Stimulated activated CD4-positive, alpha-beta T cell treated with anti-CD3 and anti-CD28 coated beads, Interleukin-15, amount 100 ng/mL, for 1 hour (primary cell): ENCODE measurements at regions not wholly inside any gene's neighbourhood (a gene's known extent, or its start where the extent isn't known, plus 50 kb on each side); places are given as distances from the start of the nearest gene placed in this dataset.
"Not testable (repeated sequence)": the region's sequence is repeated elsewhere in the genome, so short reads cannot be mapped to it uniquely, and the experiment has no call there.

Source experiments
- DNase-seq, 2 donors: peaks; one replicate each; pipeline ENCODE4 v3.0.0-alpha.2; 2020; ENCODE audit warnings: low read depth in 1 of 2, low spot score in 1 of 2

DNA sequence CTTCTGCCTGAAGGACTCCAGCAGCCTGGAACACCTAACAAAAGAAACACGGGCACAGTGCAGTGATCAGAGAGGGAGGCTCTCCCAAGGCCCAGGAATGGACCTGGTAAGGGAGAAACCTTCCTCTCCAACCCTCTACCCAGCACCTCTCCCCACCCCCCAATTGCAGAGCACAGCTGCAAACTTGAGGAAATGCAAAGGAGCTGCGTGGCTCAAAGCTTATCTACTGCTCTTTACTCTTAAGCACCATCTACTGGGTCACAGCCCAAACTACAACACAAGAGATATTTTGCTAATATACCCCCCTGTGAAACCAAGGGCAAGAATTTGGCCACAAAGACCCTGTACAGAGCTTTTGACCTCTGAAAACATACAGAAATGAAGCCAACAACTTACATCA is 328.3 kb downstream of the OXSM start:
- no peak for DNase-seq

DNA sequence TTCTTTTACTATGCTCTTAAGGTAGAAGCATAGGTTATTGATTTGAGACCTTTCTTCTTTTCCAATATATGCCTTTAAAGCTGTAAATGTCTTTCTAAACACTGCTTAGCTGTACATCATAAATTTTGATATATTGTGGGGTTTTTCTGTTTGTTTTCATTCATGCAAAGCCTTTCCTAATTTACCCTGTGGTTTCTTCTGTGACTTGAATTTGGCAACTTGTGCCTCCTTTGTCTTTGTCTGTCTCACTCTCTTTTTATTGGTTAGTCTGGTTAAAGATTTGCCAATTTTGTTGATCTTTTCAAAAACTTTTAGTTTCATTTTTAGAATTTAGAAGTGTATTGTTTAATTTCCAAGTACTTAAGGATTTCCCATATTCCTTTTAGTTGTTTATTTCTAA is 343.1 kb downstream of the OXSM start:
- DNase-seq: no peak

DNA sequence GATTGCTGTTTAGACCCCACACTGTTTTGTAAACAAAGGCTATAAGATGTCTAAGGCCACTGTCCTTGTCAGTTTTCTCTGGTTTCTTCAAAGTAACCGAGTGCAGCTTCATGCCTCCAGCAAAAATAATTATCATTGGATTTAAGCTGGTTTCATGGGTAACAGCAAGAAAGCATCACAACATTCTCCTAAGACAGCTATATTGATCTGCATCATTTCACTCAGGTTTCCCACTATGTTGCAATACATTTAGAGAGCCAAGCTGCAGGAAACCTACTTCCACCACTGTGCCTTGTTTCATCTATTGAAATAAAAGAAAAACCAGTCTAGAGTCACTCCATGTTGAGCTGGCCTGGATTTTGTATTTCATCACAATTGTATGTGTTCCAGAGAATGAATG is 351.4 kb downstream of the OXSM start:
- DNase-seq: no peak

DNA sequence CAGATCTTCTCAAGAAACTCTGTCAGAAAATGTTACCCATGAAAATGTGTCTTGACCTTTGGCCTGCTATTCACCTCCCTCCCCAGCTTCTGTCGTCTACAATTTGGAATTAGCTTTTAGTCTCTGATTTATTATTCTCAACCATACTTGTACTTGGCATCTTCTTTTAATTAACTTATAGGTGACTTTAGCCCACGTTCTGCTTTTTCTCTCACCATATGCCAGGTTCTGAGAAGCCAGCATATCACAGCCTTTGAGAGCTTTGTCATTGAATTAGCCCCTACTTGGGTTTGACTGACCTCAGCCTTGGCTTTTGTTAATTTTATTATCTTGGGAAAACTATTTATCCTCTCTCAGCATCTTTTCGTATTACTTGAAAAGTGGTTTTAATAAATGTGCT is 355.9 kb downstream of the OXSM start:
- DNase-seq: no peak

DNA sequence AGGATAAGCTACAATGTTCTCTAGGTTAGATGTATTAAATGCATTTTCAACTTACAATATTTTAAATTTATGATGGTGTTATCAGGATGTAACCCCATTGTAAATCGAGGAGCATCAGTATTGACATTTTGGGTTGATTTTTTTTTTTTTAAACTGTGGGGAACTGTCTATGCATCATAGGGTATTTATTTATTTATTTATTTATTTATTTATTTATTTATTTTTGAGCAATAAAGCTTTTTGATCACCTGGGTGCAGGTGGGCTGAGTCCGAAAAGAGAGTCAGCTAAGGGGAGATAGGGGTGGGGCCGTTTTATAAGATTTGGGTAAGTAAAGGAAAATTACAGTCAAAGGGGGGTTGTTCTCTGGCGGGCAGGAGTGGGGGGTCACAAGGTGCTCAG is 367.5 kb downstream of the OXSM start:
- not testable (repeated sequence) for DNase-seq

DNA sequence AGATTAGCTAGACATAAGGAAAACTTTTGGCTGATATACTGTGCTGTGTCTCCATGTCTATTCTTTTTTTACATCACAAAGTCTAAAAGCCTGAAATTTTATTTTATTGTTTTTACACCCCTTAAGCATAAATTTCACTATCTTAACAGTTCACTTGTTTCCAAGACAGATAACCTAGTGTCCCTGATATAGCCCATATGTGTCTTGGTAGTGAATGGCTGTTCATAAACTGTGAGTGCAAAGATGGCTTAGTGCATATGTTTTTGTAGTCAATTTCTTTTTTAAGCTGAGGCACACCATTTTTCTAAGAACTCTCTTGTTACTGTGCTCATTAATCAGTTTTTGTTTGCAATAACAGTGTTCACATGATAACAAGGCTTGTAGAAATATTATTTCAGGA is 381.1 kb downstream of the OXSM start:
- no peak for DNase-seq

DNA sequence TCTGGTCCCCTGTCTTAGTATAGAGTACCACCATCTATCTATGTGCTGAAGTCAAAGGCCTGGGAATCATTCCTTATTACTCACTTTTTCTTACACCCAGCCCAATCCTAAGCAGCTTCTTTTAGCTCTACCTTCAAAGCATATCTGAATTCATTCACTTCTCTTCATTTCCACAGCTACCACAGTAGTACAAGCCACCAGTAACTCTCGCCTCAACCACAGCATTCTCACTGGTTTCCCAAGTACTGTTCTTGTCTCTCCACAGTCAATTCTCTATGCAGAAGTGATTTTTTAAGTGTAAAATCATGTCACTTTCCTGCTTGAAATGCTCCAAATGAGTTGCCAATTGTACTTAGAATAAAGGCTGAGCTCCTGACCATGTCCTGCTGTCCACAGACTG is 401.7 kb downstream of the OXSM start:
- no peak for DNase-seq

DNA sequence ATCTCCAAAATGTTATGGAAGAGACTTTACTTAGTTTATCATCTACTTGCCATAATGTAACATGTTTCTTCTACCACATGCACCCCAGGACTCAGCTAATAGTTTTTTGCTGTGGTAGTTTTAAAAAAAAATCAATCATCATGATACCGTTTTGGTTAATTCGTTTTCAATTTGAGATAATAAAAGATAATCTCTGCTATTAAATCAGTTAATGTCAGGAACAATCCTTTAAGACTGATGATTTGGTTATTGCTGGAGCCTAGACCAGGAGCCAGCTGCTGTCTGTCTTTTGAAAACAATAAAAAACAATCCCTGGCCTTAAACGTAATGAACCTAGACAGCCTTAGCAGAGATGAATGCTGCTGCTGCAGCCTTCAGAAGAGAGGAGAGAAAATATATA is 403.7 kb downstream of the OXSM start:
- DNase-seq: no peak

DNA sequence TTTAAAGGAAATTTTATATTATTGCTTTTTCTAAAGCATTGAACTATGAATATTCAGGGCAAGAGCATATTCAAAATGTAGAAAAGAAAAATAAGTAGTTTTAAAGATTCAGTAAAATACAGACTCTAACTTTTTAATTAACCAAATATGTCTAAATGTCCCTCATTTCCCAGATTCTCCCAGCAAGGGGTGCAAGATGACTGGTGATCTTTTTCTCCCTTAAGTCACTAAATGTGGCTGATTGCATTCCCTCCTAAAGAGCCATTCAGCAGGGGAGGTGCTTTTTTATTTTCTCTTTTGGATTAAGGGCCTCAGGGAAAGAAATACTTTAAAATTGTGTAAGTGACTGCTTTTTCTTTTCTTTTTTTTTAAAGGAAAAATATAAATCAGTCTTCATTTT is 406.9 kb downstream of the OXSM start:
- no peak for DNase-seq

DNA sequence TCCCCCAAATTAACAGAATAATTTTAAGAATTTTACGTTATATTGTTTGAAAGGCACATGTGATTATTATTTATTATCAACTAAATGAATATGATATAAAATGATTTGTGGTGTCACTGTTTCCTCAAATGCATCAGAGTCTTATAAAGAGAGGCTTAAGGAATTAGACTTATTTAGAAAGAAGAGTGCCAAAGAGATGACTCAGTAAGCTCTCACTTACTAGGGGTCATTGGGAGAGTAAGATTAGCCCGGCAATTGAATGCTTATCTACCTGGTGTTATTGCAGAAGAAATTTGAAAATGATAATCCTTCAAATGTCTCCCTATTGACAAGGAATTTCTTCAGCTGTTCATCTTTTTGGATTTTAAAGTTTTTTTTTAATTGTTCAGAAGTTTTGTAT is 408.7 kb downstream of the OXSM start:
- DNase-seq: no peak

DNA sequence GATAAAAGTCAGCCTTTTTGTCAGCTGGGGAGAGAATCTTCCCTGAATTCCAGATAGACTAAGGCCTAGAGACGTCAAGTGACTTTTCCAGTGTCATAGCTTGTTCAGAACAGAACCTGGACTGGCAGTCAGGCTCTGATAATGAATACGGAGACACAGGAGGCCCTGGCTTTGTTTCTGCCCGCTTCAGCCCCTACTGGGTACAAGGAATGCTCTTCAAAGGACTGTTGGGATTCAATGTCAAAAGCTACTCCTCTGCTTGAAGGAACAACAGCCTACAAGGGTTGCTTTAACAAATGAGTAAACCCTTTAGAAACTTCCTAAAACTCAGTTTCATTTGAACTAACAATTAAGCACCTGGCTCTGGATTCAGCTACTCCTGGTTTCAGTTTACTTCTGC is 412.3 kb downstream of the OXSM start:
- DNase-seq: no peak

DNA sequence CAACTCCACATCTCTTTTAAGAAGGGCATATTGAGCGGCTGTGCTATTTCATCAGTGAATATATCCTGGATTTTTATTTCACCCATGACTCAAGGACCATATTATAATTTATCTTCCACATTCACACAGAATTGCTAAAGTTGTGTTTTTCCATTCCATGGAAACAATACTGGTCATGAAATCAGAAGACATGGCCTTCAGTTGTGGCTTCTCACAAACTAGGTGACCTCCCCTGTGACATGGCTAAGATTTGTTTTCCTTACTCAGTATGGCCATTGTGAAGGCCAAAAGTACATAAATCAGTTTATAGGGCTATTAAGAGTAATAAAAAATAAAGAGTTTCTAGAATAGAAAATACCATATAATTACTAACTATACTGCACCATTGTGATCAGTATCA is 415.6 kb downstream of the OXSM start:
- no peak for DNase-seq

DNA sequence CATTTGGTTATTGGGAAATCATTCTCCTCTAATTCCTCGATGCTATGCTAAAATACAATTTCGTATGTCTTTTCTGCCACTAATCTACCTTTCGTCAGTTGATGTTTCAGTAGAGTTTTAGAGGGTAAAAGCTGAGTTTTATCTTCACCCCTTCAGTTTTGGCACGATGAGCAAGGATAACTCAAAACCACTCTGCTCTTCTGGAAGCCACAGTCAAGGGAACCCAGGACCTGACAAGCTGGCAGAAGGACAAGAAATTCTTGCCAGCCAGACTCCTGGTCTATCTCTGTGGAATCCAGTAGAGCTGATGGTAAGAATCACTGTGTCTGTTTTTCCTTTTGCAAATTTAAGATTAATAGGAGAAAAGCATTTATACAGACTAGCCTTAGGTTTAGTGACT is 414.4 kb upstream of the LRRC3B start:
- DNase-seq: no peak

DNA sequence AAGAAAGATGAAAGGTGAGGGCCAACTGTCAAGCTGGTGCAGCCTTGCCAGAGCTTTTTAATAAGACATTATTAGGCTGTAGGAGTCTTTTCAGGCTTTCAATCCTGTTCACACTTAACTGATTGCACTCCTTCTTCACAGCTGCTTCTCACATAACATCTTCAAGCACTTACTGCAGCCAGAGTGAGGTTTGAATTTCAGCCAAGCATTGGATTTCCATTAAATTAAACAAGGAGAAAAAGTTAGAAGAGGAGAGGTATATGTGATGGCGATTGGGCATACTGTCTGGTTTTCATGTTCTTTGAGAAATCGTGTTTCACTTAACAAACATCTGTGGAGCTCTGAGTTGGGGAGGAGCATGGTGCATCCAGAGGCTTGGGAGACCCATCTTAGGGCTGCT is 392.8 kb upstream of the LRRC3B start:
- no peak for DNase-seq

DNA sequence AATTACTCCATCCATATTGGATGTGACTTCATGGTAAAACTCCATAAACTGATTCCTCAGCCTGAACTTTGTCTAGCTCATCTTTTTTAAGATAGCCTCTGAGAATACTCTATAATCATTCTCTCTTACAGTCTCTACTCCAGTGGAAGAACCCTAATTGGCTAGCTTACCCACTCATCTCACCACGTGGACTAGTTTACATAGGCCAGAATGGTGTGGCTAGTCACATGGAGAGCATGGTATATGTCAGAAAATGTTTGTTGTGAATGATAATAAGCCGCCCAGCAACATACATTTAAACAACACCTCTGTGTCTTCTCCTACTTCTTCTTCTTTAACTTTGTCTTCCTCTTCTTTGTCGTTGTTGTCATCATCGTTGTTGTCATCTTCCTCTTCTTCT is 389.2 kb upstream of the LRRC3B start:
- DNase-seq: no peak

DNA sequence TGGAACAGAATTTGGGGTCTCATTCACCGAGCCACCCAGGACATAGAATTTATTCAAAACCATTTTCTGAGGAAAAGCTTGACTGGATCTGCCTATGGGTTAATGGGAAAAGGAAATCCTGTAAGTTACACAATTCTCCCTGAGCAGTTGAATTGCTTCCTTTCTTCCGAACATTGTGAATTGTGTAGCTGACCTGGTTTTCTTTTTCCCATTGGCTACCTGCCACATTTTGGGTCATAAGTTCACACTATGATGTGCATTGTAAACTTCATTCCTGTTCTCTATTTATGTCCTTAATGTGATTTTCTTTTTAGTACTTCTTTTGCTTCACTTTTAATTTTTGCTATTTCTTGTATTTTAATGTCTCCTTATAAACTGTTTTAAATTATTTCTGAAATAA is 386.0 kb upstream of the LRRC3B start:
- DNase-seq: no peak

DNA sequence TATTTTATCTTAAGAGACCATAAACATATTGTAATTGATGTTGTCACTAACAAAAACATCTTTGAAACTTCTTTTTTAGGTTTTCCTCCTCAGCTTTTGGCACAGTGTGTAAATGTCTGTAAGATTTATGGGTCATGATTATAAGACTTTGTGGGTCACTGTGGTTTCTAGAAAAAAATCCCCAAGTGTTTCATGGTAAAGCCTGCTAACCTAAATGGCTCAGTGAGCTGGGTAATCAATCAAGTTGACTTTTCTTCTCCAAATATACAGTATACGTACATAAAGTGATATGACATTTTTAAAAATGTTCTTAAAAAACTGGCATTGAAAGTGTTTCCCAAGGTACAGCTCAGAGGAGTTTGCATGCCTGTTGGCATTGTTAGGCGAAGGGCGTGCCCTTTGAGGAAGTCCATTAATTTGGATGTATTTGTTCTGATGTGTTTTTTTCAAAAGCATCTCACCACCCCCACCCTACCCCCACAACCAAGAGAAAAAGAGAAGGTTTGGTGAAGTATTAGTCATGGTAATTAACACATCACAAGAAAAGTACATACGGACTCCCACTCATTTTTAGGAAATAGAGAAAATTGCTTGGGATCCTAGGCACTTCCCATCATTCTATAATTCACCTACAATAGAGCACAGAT is 385.4 kb upstream of the LRRC3B start:
- no peak for DNase-seq

DNA sequence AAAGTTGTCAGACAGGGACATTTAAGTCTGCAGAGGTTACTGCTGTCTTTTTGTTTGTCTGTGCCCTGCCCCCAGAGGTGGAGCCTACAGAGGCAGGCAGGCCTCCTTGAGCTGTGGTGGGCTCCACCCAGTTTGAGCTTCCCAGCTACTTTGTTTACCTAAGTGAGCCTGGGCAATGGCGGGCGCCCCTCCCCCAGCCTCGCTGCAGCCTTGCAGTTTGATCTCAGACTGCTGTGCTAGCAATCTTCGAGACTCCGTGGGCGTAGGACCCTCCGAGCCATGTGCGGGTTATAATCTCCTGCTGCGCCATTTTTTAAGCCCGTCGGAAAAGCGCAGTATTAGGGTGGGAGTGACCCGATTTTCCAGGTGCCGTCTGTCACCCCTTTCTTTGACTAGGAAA is 378.0 kb upstream of the LRRC3B start:
- DNase-seq: not testable (repeated sequence)

DNA sequence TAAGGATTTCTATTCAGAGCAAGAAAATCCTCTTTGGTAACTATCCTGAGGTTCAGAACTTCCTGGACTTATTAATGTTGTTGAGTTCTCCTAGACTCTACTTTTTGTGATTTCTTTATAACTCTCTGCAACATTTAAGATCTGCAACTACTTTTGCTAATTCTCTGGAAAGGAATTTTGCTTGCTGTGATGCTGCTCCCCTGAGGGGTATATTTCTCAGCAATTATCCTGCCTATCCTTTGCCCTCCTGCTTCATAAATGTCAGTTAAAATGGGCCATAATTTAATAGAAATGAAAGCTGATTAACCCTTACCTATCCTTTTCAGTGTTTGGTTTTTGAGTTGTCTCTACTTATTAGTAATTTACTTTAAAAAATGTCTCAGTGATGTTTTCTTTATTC is 377.3 kb upstream of the LRRC3B start:
- DNase-seq: no peak

DNA sequence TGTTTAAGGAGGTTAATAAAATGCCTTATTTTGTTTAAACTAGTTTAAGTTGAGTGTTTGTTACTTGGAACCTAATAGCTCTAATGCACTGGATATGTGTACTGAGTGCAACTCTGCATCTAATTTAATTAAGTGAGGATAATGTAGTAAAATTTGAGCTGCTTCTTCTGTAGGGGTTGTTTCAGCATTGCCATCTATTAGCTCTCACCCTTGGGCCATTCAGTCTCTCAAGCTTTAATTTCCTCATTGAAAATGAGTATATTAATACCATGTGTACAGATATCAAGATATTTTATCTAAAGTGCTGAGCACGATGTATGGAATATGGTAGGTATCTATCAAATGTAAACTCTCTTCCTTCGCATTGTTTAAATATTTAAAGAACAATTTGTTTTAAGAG is 375.7 kb upstream of the LRRC3B start:
- no peak for DNase-seq

DNA sequence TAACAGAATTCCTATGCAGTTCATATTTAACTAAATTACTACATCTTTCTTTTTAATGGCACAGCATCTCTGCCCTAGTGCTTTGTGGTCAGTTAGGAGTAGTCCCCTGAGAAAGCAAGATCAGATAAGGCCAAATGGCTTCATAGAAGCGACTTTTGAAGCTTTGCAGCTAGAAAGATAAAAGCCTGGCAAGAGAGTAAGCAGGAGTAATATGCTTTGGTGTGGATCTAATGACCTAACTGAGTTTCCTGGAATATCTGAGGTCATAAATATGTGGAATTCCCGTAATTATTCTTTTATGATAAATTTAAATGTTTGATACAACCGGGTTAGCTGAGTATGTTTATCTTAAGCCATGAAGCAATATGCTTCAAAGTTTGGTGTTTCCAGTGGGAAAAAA is 374.9 kb upstream of the LRRC3B start:
- no peak for DNase-seq

DNA sequence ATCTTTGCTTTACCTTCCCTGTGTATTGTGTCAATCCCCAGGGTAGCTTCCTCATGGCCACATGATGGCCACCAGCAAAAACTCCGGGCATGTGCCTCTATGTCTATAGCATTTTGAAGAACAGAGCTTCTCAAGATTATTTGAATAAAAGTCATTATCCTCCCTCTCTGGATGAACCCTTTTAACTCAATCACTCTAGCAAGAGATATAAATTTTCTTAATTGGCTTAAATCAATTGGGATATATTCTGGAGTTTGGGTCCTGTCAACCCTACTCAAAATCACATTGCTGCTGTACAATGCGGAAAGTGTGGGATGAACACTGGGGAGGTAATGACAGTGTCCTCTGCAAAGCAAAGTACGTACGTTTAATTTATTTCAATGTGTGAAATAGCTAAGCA is 370.6 kb upstream of the LRRC3B start:
- no peak for DNase-seq

DNA sequence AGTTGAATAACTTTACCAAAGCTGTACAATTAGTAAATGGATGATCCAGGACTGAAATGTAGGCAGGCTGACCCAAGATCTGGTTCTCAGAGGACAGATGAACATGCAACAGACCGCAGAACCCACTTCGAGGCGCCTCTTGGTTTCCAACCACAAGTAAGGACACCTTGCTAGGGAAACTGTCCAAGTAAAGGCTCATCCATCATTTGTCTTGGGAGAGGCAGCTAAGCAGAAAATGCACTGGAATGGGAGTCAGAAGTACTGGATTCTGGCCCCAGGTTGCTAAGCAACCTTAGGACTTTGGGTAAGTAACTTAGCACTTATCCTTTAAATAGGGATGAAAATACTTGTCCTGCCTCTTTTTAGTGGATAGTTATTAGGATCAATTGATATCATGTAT is 366.3 kb upstream of the LRRC3B start:
- no peak for DNase-seq

DNA sequence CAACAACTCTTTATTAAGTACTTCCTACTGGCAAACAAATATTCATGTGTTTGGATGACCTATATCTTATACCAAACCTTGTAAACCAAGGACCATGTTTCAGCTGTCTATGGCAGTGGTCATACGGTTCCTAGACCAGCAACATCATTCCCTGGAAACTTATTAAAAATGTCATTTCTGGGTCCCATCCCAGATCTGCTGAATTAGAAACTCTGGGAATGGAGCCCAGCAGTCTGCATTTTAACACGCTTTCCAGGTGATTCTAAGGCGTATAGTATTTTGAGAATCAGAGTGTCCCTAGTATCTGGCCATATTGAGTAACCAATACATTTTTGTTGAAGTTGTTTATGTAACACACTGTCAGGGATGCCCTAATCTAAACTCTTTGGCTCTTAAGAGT is 363.4 kb upstream of the LRRC3B start:
- DNase-seq: no peak
